ENCODE measurements at regions not wholly inside any gene's neighbourhood (a gene's known extent, or its start where the extent isn't known, plus 50 kb on each side); places are given as distances from the start of the nearest gene placed in this dataset.

- H3K4me3 Mint-ChIP-seq = no peak overlapping the region
- H3K9me3 Mint-ChIP-seq = peaks cover 10% of the 10 kb centered on the region
- no peaks in the 10 kb centered on the region for H3K4me1 Mint-ChIP-seq
- H3K36me3 Mint-ChIP-seq (ENCODE audit: low read depth) = no peaks in the 10 kb centered on the region
- H3K27ac Mint-ChIP-seq = no peak overlapping the region
- no peak for TF ChIP-seq CTCF (IDR thresholded peaks at IDR 0.05; ENCODE audit: unreplicated experiment in 3 of 3)
- H3K27me3 Mint-ChIP-seq (ENCODE audit: low read depth) = peaks cover 3% of the 10 kb centered on the region
Observed at GRCh38 chr3:80601479-80601878, 833.7 kb upstream of the ROBO1 start.

- TF ChIP-seq CTCF (IDR thresholded peaks at IDR 0.05; ENCODE audit: unreplicated experiment in 3 of 3) = no peak
- Mint-ChIP-seq H3K27me3 (ENCODE audit: low read depth) (no peaks in the 10 kb centered on the region), H3K4me3 (no peak overlapping the region), H3K9me3 (peaks cover 5% of the 10 kb centered on the region), H3K4me1 (no peaks in the 10 kb centered on the region), H3K36me3 (ENCODE audit: low read depth) (no peaks in the 10 kb centered on the region), H3K27ac (no peak overlapping the region)
Observed at GRCh38 chr3:80592792-80593191, 825.0 kb upstream of the ROBO1 start.

DNA sequence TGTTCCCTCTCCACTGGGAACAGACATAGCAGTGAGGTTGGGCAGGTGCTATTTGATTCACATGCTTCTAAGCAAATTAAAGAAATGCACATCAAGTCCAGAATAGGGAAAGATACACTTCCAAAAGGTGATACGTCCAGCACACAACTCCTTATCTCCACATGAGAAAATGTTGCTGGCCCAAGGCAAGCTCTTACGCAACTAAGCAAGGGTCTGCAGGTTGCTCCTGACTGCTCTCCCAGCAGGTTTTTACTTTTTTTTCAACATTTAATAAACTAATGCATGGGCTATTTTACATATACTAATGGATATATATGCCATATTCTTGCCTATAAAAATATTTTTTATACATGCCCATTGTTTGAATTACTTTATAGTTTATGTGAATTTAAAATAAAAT is 818.5 kb upstream of the ROBO1 start:
- Mint-ChIP-seq H3K4me1 (no peaks in the 10 kb centered on the region), H3K27ac (no peak overlapping the region), H3K9me3 (no peaks in the 10 kb centered on the region), H3K36me3 (ENCODE audit: low read depth) (no peaks in the 10 kb centered on the region), H3K27me3 (ENCODE audit: low read depth) (no peaks in the 10 kb centered on the region), H3K4me3 (no peak overlapping the region)
- no peak for TF ChIP-seq CTCF (IDR thresholded peaks at IDR 0.05; ENCODE audit: unreplicated experiment in 3 of 3)

DNA sequence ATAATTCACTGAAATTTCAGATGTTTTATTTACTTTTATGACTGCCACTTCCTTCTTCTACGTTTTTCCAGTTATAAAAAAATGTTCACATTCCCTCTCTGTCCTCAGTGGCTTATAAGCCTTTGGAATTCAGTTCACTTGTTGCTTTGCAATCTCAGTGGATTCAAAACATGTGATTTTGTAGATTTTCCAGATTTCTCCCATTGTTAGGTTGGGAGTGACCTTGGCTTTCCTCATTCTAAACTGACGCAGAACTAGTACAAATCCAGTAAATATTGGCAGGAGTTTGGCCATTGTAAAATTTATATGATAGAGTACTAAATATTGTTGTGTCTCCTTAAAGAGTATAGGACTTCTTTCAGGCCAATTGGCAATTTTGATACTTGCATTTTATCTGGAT is 812.3 kb upstream of the ROBO1 start:
- Mint-ChIP-seq H3K36me3 (ENCODE audit: low read depth) (no peaks in the 10 kb centered on the region), H3K4me3 (no peak overlapping the region), H3K9me3 (no peaks in the 10 kb centered on the region), H3K27me3 (ENCODE audit: low read depth) (no peaks in the 10 kb centered on the region), H3K27ac (no peak overlapping the region), H3K4me1 (no peaks in the 10 kb centered on the region)
- no peak for TF ChIP-seq CTCF (IDR thresholded peaks at IDR 0.05; ENCODE audit: unreplicated experiment in 3 of 3)

DNA sequence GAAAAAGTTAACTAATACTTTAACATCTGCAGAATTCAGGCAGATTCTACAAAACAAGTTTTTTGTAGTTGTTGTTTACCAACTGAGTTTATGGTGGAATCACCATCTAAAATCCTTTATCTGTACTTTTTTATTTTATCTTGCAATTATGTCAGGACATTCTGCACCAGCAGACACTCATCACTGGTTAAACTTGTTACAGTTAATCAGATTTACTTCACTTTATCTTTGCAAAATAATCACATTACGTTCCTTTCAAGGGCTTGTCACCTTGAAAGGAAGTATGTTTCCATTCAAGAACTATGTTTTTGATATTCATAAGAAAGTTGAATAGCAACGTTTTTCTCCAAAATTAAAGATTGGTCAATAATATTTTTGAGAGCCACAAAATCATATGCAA is 796.6 kb upstream of the ROBO1 start:
- H3K27me3 Mint-ChIP-seq (ENCODE audit: low read depth) = no peaks in the 10 kb centered on the region
- TF ChIP-seq CTCF (IDR thresholded peaks at IDR 0.05; ENCODE audit: unreplicated experiment in 3 of 3) = no peak
- H3K9me3 Mint-ChIP-seq = peaks cover 5% of the 10 kb centered on the region
- no peaks in the 10 kb centered on the region for H3K36me3 Mint-ChIP-seq (ENCODE audit: low read depth)
- H3K4me1 Mint-ChIP-seq = no peaks in the 10 kb centered on the region
- H3K4me3 Mint-ChIP-seq = no peak overlapping the region
- no peak overlapping the region for H3K27ac Mint-ChIP-seq

DNA sequence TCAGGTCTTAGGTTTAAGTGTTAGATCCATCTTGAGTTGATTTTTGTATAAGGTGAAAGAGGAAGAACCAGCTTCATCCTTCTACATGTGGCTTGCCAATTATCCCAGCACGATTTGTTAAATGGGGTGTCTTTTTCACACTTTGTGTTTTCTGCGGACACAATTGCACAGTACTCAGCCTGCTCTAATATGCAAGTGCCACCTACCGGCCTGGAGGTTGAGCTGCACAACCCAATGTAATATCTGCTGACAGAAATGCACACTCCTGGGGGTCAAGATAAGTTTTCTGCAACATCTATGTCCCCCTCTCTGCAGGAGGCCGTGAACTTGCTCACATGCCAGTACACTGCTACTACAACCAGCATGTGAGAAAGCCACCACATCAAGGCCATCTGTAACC is 791.9 kb upstream of the ROBO1 start:
- H3K27me3 Mint-ChIP-seq (ENCODE audit: low read depth) = no peaks in the 10 kb centered on the region
- no peaks in the 10 kb centered on the region for H3K36me3 Mint-ChIP-seq (ENCODE audit: low read depth)
- peaks cover 10% of the 10 kb centered on the region for H3K9me3 Mint-ChIP-seq
- peaks cover 9% of the 10 kb centered on the region for H3K4me1 Mint-ChIP-seq
- no peak overlapping the region for H3K27ac Mint-ChIP-seq
- H3K4me3 Mint-ChIP-seq = no peak overlapping the region
- TF ChIP-seq CTCF (IDR thresholded peaks at IDR 0.05; ENCODE audit: unreplicated experiment in 3 of 3) = no peak

All from nephron (organoid).